ENCODE measurements at regions not wholly inside any gene's neighbourhood (a gene's known extent, or its start where the extent isn't known, plus 50 kb on each side); places are given as distances from the start of the nearest gene placed in this dataset.
"Not testable (repeated sequence)": the region's sequence is repeated elsewhere in the genome, so short reads cannot be mapped to it uniquely, and the experiment has no call there.

DNA sequence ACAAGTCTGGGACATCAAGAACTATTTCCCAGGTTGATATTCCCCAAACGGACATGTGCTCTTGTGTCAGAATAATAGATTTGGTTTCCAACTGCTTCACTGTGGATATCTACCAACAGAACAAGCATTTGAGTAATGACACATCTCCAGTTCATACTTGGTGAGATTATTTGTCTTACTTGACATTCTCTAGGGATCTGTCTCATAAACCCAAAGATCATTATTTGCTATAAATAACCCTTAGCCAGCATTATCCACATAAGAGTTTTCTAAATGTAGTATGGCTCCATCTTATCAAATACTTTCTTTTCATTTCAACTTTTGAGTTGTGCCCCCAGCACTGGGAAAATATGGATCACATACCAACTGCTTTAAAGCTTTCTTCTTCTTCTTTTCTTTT is 1063.9 kb upstream of the CDH18 start:
- DNase-seq (ENCODE audit: low read depth) = no peak

- DNase-seq (ENCODE audit: low read depth) = no peak
These were observed 1061.9 kb upstream of the CDH18 start for GRCh38 chr5:21049901-21050300.

- no peak for DNase-seq (ENCODE audit: low read depth)
These were observed 1043.0 kb upstream of the CDH18 start for GRCh38 chr5:21030981-21031380.

GRCh38 chr5:21024966-21025365 is 1037.0 kb upstream of the CDH18 start:
- DNase-seq (ENCODE audit: low read depth) = no peak

DNA sequence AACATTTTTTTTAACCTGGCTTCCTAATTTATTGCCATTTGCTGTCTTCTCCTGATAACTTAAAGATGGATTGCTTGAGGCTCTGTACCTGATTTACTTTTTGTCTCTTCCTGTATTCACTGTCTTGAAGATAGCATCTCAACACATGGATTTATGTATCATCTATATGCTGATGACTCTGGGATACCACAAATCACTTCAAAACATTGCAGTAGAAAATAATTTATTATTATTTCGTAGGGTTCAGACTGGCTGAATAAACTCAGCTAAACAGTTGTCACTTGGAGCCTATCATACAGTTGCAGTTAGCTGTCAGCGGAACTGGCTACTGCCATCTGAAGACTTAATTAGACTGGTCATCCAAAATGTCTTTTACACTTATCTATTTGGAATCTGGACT is 1025.2 kb upstream of the CDH18 start:
- DNase-seq (ENCODE audit: low read depth) = no peak

DNA sequence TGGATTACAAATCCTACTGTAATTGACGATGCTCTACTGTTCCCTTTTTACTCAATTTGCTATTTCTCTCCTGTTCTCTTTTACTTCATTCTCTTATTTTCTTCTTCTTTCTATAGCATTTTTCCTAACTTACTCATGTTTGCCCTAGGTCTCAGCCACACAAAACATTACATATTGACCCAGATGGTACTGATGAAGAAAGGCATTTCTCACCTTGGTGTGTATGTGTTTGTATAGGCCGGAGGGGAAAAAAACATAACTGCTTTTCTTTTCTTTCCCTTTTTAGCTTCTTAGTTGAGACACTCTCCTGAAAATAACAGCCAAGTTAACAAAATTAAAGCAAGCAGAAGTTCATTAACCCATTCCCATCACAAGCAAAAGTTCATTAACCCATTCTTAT is 1019.8 kb upstream of the CDH18 start:
- no peak for DNase-seq (ENCODE audit: low read depth)

DNA sequence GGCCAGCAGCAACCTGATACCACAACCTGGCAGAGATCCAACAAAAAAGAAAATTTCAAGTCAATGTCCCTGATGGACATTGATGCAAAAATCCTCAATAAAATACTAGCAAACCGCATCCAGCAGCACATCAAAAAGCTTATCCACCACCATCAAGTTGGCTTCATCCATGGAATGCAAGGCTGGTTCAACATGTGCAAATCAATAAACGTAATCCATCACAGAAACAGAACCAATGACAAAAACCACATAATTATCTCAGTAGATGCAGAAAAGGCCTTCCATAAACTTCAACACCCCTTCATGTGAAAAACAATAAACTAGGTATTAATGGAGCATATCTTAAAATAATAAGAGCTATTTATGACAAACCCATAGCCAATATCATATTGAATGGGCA is 1000.9 kb upstream of the CDH18 start:
- DNase-seq (ENCODE audit: low read depth) = not testable (repeated sequence)

GRCh38 chr5:20985754-20986153 is 997.8 kb upstream of the CDH18 start:
- DNase-seq (ENCODE audit: low read depth) = no peak

GRCh38 chr5:20974426-20974825 is 986.4 kb upstream of the CDH18 start:
- DNase-seq (ENCODE audit: low read depth) = no peak

GRCh38 chr5:20972419-20972925 is 984.5 kb upstream of the CDH18 start:
- DNase-seq (ENCODE audit: low read depth) = no peak

- DNase-seq (ENCODE audit: low read depth) = no peak
These were observed 971.3 kb upstream of the CDH18 start for GRCh38 chr5:20959347-20959746.

DNA sequence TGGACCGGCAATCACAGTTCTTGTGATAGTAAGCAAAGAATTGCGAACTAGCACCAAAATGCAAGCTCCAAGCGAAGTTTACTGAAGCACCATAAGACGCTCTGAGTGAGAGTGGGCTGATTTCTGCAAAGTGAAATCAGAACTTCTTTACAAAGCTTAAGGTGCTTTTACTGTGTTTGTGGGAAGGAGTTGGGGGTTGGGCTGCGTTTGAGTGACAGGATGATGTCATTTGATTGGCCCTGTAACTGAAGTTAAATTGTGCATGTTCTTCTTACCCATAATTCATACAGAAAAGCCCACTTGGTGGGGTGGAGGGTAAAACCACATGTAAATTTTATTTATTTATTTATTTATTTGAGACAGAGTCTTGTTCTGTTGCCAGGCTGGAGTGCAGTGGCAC is 970.6 kb upstream of the CDH18 start:
- no peak for DNase-seq (ENCODE audit: low read depth)

DNA sequence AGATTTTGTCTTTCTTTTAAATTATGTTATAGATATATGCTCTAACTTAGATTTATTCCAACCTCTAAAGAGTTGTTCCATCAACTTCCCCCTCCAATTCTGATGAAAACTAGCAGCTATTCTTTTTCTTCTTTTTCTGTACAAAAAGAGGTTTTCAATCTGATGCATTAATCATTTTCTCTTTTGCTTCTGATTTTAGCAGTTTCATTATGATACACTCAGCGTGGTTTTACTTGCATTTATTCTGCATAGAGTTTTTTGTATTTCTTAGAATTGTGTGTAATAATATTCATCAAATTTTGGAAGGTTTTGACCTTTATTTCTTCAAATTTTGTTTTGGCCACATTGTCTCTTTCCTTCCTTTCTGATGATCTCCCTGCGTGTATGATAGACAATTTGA is 968.1 kb upstream of the CDH18 start:
- no peak for DNase-seq (ENCODE audit: low read depth)

DNA sequence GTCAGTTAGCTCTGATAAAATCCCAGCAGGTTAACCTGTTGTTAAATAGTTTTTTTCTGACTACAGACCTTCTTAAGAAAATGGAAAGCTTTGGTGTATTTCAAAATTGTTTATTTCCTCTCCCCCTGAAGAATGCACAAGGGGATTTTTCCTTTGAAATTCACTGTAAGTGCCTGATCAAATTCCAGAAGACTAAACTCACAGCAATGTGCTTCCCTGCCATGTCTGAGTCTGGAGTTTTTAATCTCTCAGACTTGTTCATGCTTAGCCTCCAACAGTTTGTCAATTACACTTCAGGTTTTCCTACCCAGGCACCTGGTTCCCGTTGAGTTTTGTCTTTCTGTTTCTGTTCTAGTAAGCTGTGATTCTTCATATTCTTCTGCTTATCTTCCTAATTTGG is 961.6 kb upstream of the CDH18 start:
- DNase-seq (ENCODE audit: low read depth) = no peak

- not testable (repeated sequence) for DNase-seq (ENCODE audit: low read depth)
These were observed 955.4 kb upstream of the CDH18 start for GRCh38 chr5:20943183-20943971.

DNA sequence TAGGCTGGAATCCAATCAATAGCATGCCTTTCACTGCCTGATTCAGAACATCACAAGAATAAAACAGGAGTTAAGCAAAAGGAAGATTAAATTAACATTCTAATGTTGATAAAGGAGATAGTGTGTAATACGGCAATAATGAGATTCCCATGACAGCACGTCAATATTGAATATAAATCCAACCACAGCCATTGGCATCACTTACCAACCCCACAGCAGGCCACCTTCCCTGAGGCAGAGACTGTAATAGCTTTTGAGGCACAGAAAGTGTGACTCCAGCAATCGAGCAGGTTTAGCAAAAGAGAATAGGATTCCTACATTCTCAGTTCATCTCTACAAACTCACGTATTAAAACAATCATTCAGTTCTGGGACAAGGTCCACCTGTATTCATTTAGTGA is 954.6 kb upstream of the CDH18 start:
- DNase-seq (ENCODE audit: low read depth) = not testable (repeated sequence)

DNA sequence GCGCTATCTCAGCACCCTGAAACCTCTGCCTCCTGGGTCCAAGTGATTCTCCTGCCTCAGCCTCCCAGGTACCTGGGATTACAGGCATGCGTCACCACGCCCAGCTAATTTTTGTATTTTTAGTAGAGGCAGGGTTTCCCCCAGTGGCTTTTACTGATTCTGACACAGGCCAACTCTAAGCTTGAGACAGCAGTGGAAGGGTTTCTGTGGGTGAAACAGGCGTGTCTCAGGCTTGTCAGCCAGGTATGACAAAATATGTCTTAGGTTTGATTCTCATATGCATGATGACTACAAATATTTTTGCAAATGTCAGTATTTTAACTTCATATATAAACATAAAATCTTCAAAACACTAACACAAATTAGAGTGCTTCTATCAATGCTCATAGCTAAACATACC is 952.8 kb upstream of the CDH18 start:
- DNase-seq (ENCODE audit: low read depth) = not testable (repeated sequence)

- not testable (repeated sequence) for DNase-seq (ENCODE audit: low read depth)
These were observed 902.9 kb upstream of the CDH18 start for GRCh38 chr5:20890936-20891335.

- DNase-seq (ENCODE audit: low read depth) = not testable (repeated sequence)
These were observed 887.7 kb upstream of the CDH18 start for GRCh38 chr5:20875726-20876125.

DNA sequence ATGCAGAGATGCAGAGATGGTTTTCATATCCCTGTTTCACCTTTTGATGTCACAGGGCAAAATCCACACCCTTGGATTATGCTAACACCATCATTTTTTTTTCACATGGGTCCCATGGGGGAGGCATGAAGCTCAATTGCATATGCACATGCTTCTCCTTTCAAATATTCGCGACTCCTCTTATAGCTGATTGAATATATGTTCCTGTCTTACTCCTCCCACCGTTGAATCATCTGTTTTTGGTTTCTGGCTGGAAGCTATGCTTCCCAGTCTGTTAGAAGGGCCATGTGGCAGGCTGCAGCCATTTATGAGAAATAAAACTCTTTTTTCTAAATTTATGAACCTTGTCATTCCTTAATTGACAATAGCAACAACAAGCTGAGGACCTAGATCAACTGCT is 877.9 kb upstream of the CDH18 start:
- DNase-seq (ENCODE audit: low read depth) = not testable (repeated sequence)

GRCh38 chr5:20833081-20833627 is 845.2 kb upstream of the CDH18 start:
- DNase-seq (ENCODE audit: low read depth) = no peak

DNA sequence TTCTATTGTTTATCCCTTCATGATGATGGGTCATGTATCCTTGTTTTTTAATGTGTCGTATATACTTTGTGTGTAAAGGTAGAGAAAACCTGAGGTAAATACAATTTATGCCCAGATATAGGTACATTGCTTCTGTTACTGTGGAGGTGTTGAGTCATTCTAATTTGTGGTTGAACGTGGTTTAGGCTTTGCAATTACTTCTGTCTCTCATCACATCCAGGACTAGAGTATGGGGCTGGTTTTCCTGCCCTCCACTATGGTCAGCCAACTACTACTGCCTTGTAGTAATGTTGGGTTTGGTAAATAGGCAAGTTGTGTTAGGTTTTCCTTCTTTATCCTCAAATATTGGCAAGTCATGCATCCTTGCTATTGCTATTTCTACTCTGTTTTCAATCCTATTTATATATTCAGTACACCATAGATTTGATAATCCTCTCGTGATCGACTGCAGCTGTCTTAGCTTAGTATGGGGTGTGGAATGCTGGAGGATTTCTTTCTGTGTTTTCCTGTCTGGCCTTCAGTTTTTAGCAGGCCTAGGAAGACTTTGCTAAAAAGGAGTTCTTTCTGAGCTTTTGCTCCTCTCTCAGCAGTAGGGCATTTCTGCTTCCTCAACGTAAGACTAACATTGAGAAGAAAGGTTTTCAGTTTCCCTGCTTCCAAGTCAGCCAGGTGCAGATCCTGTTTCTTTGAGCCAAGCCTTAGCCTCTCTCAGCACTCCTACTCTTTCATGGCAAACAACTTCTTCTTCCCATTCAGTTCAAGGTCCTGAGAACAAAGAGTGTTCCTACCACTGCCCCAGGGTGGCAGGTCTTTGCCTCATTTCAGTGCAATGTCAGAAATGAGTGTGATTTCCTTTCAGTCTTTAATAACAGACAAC is 844.4 kb upstream of the CDH18 start:
- DNase-seq (ENCODE audit: low read depth) = no peak

- not testable (repeated sequence) for DNase-seq (ENCODE audit: low read depth)
These were observed 838.0 kb upstream of the CDH18 start for GRCh38 chr5:20825951-20826350.
